ENCODE measurements at regions not wholly inside any gene's neighbourhood (a gene's known extent, or its start where the extent isn't known, plus 50 kb on each side); places are given as distances from the start of the nearest gene placed in this dataset.

GRCh38 chr3:80788914-80789313, 972.5 kb downstream of the GBE1 start:
- FAIRE-seq: no peak
- no peaks in the 10 kb centered on the region for H3K36me3 ChIP-seq (ENCODE audit: control insufficient read depth, insufficient read depth, low read length)

GRCh38 chr3:80785875-80786274, 975.6 kb downstream of the GBE1 start:
- FAIRE-seq (no peak), DNase-seq (ENCODE audit: low read depth) (no peak)

More at GRCh38 chr3:80788914-80789313, 972.5 kb downstream of the GBE1 start:
- DNase-seq (ENCODE audit: low read depth): no peak
- Histone ChIP-seq H3K4me3 (ENCODE audit: low read depth, low read length) (no peak overlapping the region), H3K27me3 (ENCODE audit: control insufficient read depth, insufficient read depth, low read length) (no peaks in the 10 kb centered on the region)
- no peak for TF ChIP-seq CTCF (IDR thresholded peaks at IDR 0.05; ENCODE audit: insufficient read depth, low read length, severe bottlenecking)

GRCh38 chr3:80785475-80785874, 976.0 kb downstream of the GBE1 start:
- no peak for DNase-seq (ENCODE audit: low read depth)
- H3K27me3 ChIP-seq (ENCODE audit: control insufficient read depth, insufficient read depth, low read length): no peaks in the 10 kb centered on the region
- FAIRE-seq: no peak
- no peaks in the 10 kb centered on the region for H3K36me3 ChIP-seq (ENCODE audit: control insufficient read depth, insufficient read depth, low read length)
- no peak overlapping the region for H3K4me3 ChIP-seq (ENCODE audit: low read depth, low read length)
- no peak for TF ChIP-seq CTCF (IDR thresholded peaks at IDR 0.05; ENCODE audit: insufficient read depth, low read length, severe bottlenecking)

More at GRCh38 chr3:80785875-80786274, 975.6 kb downstream of the GBE1 start:
- Histone ChIP-seq H3K4me3 (ENCODE audit: low read depth, low read length) (no peak overlapping the region), H3K36me3 (ENCODE audit: control insufficient read depth, insufficient read depth, low read length) (no peaks in the 10 kb centered on the region), H3K27me3 (ENCODE audit: control insufficient read depth, insufficient read depth, low read length) (no peaks in the 10 kb centered on the region)
- TF ChIP-seq CTCF (IDR thresholded peaks at IDR 0.05; ENCODE audit: insufficient read depth, low read length, severe bottlenecking): no peak

GRCh38 chr3:80771085-80771484, 990.4 kb downstream of the GBE1 start:
- Histone ChIP-seq H3K27me3 (ENCODE audit: control insufficient read depth, insufficient read depth, low read length) (no peaks in the 10 kb centered on the region), H3K4me3 (ENCODE audit: low read depth, low read length) (no peak overlapping the region), H3K36me3 (ENCODE audit: control insufficient read depth, insufficient read depth, low read length) (no peaks in the 10 kb centered on the region)
- DNase-seq (ENCODE audit: low read depth) (no peak), FAIRE-seq (peak; percentile 77)
- no peak for TF ChIP-seq CTCF (IDR thresholded peaks at IDR 0.05; ENCODE audit: insufficient read depth, low read length, severe bottlenecking)

GRCh38 chr3:80770106-80771074, 991.1 kb downstream of the GBE1 start:
- TF ChIP-seq CTCF (IDR thresholded peaks at IDR 0.05; ENCODE audit: insufficient read depth, low read length, severe bottlenecking): no peak
- Histone ChIP-seq H3K36me3 (ENCODE audit: control insufficient read depth, insufficient read depth, low read length) (no peaks in the 10 kb centered on the region), H3K4me3 (ENCODE audit: low read depth, low read length) (no peak overlapping the region), H3K27me3 (ENCODE audit: control insufficient read depth, insufficient read depth, low read length) (no peaks in the 10 kb centered on the region)
- FAIRE-seq (no peak), DNase-seq (ENCODE audit: low read depth) (no peak)

Measured in bronchial epithelial cell (primary cell).